ENCODE measurements at regions not wholly inside any gene's neighbourhood (a gene's known extent, or its start where the extent isn't known, plus 50 kb on each side); places are given as distances from the start of the nearest gene placed in this dataset.

GRCh38 chr3:70471464-70472342, 159.3 kb upstream of the MDFIC2 start:
- no TSS peak for BruUV-seq (replicated peaks)
- ChIA-PET POLR2A (ENCODE audit: low non-redundant PET) (interaction anchor here (0.5 to 0.6 kb wide), 2 partner anchors 687 to 732 kb away, joined by 3 to 28 read pairs; no protein-coding TSS in a partner anchor), CTCF (no interaction called here)
- no peak overlapping the region for H3K27ac ChIP-seq (ENCODE audit: low read depth, low read length, poor library complexity, severe bottlenecking)
- H3K4me3 ChIP-seq (ENCODE audit: low read depth, low read length, poor library complexity, severe bottlenecking): no peak overlapping the region
- intact Hi-C loops (cut with micrococcal nuclease; ENCODE audit: unreplicated experiment): no loop called here
- H3K9me3 ChIP-seq (ENCODE audit: low read depth, low read length, poor library complexity, severe bottlenecking): no peaks in the 10 kb centered on the region
- TF ChIP-seq EZH2 (IDR thresholded peaks at IDR 0.05; ENCODE audit: borderline replicate concordance, low read depth, low read length, poor library complexity, severe bottlenecking): no peak
- no peak for TF ChIP-seq CTCF (conservative IDR thresholded peaks at IDR 0.05; ENCODE audit: low read depth, low read length)
- no peaks in the 10 kb centered on the region for H3K27me3 ChIP-seq (replicated peaks; ENCODE audit: insufficient read depth, low read depth, low read length, poor library complexity)
- no peak for DNase-seq (ENCODE audit: low spot score)
- no peaks in the 10 kb centered on the region for H3K4me1 ChIP-seq (ENCODE audit: insufficient read depth, low read length, poor library complexity, severe bottlenecking)
- no peaks in the 10 kb centered on the region for H3K36me3 ChIP-seq (ENCODE audit: insufficient read depth, low read length, poor library complexity, severe bottlenecking)

- intact Hi-C loops (cut with micrococcal nuclease; ENCODE audit: unreplicated experiment): no loop called here
- Histone ChIP-seq H3K4me3 (ENCODE audit: low read depth, low read length, poor library complexity, severe bottlenecking) (no peak overlapping the region), H3K9me3 (ENCODE audit: low read depth, low read length, poor library complexity, severe bottlenecking) (no peaks in the 10 kb centered on the region), H3K27ac (ENCODE audit: low read depth, low read length, poor library complexity, severe bottlenecking) (no peak overlapping the region), H3K4me1 (ENCODE audit: insufficient read depth, low read length, poor library complexity, severe bottlenecking) (no peaks in the 10 kb centered on the region), H3K27me3 (replicated peaks; ENCODE audit: insufficient read depth, low read depth, low read length, poor library complexity) (no peaks in the 10 kb centered on the region), H3K36me3 (ENCODE audit: insufficient read depth, low read length, poor library complexity, severe bottlenecking) (no peaks in the 10 kb centered on the region)
- BruUV-seq (replicated peaks): no TSS peak
- CTCF ChIA-PET: no interaction called here
- DNase-seq (ENCODE audit: low spot score): no peak
- POLR2A ChIA-PET (ENCODE audit: low non-redundant PET): no interaction called here
- TF ChIP-seq CTCF (conservative IDR thresholded peaks at IDR 0.05; ENCODE audit: low read depth, low read length) (no peak), EZH2 (IDR thresholded peaks at IDR 0.05; ENCODE audit: borderline replicate concordance, low read depth, low read length, poor library complexity, severe bottlenecking) (no peak)
Measured at GRCh38 chr3:70466096-70466495, 153.7 kb upstream of the MDFIC2 start.

- no TSS peak for BruUV-seq (replicated peaks)
- Histone ChIP-seq H3K4me1 (ENCODE audit: insufficient read depth, low read length, poor library complexity, severe bottlenecking) (no peaks in the 10 kb centered on the region), H3K27ac (ENCODE audit: low read depth, low read length, poor library complexity, severe bottlenecking) (no peak overlapping the region), H3K4me3 (ENCODE audit: low read depth, low read length, poor library complexity, severe bottlenecking) (no peak overlapping the region), H3K36me3 (ENCODE audit: insufficient read depth, low read length, poor library complexity, severe bottlenecking) (no peaks in the 10 kb centered on the region), H3K9me3 (ENCODE audit: low read depth, low read length, poor library complexity, severe bottlenecking) (no peaks in the 10 kb centered on the region), H3K27me3 (replicated peaks; ENCODE audit: insufficient read depth, low read depth, low read length, poor library complexity) (no peaks in the 10 kb centered on the region)
- no peak for DNase-seq (ENCODE audit: low spot score)
- intact Hi-C loops (cut with micrococcal nuclease; ENCODE audit: unreplicated experiment): no loop called here
- CTCF ChIA-PET: no interaction called here
- no peak for TF ChIP-seq EZH2 (IDR thresholded peaks at IDR 0.05; ENCODE audit: borderline replicate concordance, low read depth, low read length, poor library complexity, severe bottlenecking)
- TF ChIP-seq CTCF (conservative IDR thresholded peaks at IDR 0.05; ENCODE audit: low read depth, low read length): no peak
- POLR2A ChIA-PET (ENCODE audit: low non-redundant PET): no interaction called here
Measured at GRCh38 chr3:70464876-70465275, 152.4 kb upstream of the MDFIC2 start.
